Thyroid gland (tissue), 4 donors: ENCODE measurements at regions not wholly inside any gene's neighbourhood (a gene's known extent, or its start where the extent isn't known, plus 50 kb on each side); places are given as distances from the start of the nearest gene placed in this dataset.

Source experiments
- DNase-seq, 2 donors: peaks; one replicate each; pipeline ENCODE4 v3.0.0-alpha.2; 2019
- H3K27ac ChIP-seq, 3 donors: fragments of 200-600 bp; sonication (generic); 1 replicate in 2 of 3; 2 replicates in 1 of 3; pipeline ENCODE4 v1.5.1; 2016 to 2019; ENCODE audit warnings: mild to moderate bottlenecking in 1 of 3, moderate library complexity in 1 of 3
- H3K27me3 ChIP-seq: fragments of 200-600 bp; sonication (generic); one replicate; pipeline ENCODE4 v1.5.1; 2019
- H3K36me3 ChIP-seq, 2 donors: fragments of 200-600 bp; sonication (generic); one replicate each; pipeline ENCODE4 v1.5.1; 2016 to 2019
- H3K4me1 ChIP-seq, 2 donors: fragments of 200-600 bp; sonication (generic); one replicate each; pipeline ENCODE4 v1.5.1; 2017 to 2019
- H3K4me3 ChIP-seq, 3 donors: fragments of 200-600 bp; sonication (generic); replicated peaks in 1 of 3; 1 replicate in 2 of 3; 2 replicates in 1 of 3; pipeline ENCODE4 v1.5.1; 2016; ENCODE audit warnings: mild to moderate bottlenecking in 1 of 3
- H3K9me3 ChIP-seq: fragments of 200-600 bp; sonication (generic); one replicate; pipeline ENCODE4 v1.5.1; 2017
- CTCF ChIP-seq, 6 experiments: fragments of 200-600 bp in 3 of 6; fragments of 450-650 bp in 3 of 6; sonication (generic) in 3 of 6; IDR thresholded peaks; one replicate each; pipeline ENCODE4 v1.5.1; 2016 to 2019; ENCODE audit warnings: antibody characterized with exemption in 6 of 6, mild to moderate bottlenecking in 2 of 6, inconsistent platforms in 1 of 6, moderate library complexity in 1 of 6
- POLR2A ChIP-seq, 2 donors: fragments of 450-650 bp; IDR thresholded peaks; one replicate each; pipeline ENCODE4 v1.6.1; 2017; ENCODE audit warnings: antibody characterized with exemption in 2 of 2, mild to moderate bottlenecking in 2 of 2, moderate library complexity in 1 of 2
- WGBS, 2 donors: methylation state at CpG; one replicate each; pipeline ENCODE4 v1.1.5; 2017; 5-methylcytosine and 5-hydroxymethylcytosine counted together
- intact Hi-C: fragments of 100-400 bp; cut with DNase I; formaldehyde crosslinking; loops from one replicate; pipeline ENCODE4 v1.15.1; 2023

DNA sequence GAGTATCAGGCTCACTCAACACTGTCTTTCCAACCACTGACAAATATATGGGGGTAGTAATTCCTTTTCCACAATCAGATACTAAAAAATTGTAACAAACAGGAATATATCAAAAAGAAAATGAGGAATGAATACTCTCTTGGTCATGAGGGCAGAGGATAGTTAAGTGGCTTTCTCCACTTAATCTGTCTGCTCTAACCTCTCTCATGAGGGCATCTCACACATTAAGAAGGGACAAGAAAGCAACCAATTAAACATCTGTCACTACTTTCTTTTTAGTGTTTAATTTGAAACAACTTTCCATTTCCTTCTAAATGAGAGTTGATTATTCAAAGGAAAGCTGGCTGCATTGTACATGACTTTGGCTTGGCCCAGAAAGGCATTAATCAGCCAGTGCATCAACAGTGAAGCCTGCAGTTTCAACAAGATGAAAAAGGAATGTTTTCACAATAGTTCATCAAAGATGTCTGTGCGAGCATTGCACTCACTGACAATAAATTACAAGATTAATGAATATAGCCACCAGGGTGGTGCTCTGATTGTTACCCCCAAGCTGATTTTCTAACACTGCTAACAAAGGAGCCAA lies 142.0 kb downstream of the SEC23A start:
- no peaks in the 10 kb centered on the region for H3K36me3 ChIP-seq
- no peak overlapping the region for H3K27ac ChIP-seq
- H3K4me1 ChIP-seq, result peaks cover 7 to 15% of the 10 kb centered on the region in 2 donors
- intact Hi-C loops, result no loop called here
- WGBS, 2 donors, result 75% methylated on average over 1 of the region's 1 CpG
- no peak overlapping the region for H3K4me3 ChIP-seq
- TF ChIP-seq CTCF (IDR thresholded peaks at IDR 0.05) (no peak), POLR2A (IDR thresholded peaks at IDR 0.05) (no peak)
- H3K27me3 ChIP-seq, result no peaks in the 10 kb centered on the region
- DNase-seq, result no peak
- H3K9me3 ChIP-seq, result no peaks in the 10 kb centered on the region

DNA sequence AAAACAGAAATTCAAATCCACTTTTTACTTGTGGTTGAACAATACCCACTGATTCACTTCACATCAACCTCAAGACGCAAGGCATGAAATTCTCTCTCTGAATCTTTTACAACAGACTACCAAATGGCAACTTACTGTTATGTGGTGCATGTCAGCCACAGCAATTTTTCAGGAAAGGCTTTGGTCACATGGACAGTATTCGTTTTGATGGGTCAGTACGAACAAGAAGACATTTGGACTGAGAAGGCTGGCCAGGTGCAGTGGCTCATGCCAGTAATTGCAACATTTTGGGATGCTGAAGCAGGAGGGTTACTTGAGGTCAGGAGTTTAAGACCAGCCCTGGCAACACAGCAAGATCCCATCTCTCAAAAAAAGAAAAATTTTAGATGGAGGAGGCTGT lies 144.0 kb downstream of the SEC23A start:
- H3K27me3 ChIP-seq, result no peaks in the 10 kb centered on the region
- peaks cover 3 to 6% of the 10 kb centered on the region in 2 donors for H3K4me1 ChIP-seq
- H3K9me3 ChIP-seq, result no peaks in the 10 kb centered on the region
- intact Hi-C loops, result no loop called here
- 69 to 87% methylated on average over 3 of the region's 3 CpGs for WGBS, 2 donors
- DNase-seq, result no peak
- TF ChIP-seq CTCF (IDR thresholded peaks at IDR 0.05) (no peak), POLR2A (IDR thresholded peaks at IDR 0.05) (no peak)
- no peaks in the 10 kb centered on the region for H3K36me3 ChIP-seq
- H3K4me3 ChIP-seq, result no peak overlapping the region
- no peak overlapping the region for H3K27ac ChIP-seq

DNA sequence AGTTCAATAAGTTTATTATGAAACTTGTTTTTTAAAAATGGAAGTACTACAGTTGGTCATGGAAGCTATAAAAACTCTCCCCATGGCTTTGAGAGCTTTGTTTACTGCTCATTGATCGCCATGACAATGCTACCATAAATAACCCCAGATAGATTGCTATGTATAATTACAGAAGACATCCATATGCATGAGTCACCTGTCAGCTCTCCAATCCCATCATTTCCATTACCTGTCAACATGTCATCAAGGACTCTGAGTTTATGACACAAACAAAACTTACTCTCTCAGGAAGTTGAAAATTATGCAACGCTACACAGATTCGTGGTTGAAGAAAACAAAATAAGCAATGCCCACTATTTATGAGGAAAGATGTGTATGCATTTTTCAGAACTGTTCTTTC lies 144.4 kb downstream of the SEC23A start:
- Histone ChIP-seq H3K4me3 (no peak overlapping the region), H3K27ac (no peak overlapping the region), H3K4me1 (peaks cover 0 to 5% of the 10 kb centered on the region in 2 donors), H3K27me3 (no peaks in the 10 kb centered on the region), H3K36me3 (no peaks in the 10 kb centered on the region), H3K9me3 (no peaks in the 10 kb centered on the region)
- DNase-seq, result no peak
- no peak for TF ChIP-seq CTCF (IDR thresholded peaks at IDR 0.05)
- TF ChIP-seq POLR2A (IDR thresholded peaks at IDR 0.05), result no peak
- intact Hi-C loops, result no loop called here
- WGBS, 2 donors, result 73 to 91% methylated on average over 3 of the region's 3 CpGs

DNA sequence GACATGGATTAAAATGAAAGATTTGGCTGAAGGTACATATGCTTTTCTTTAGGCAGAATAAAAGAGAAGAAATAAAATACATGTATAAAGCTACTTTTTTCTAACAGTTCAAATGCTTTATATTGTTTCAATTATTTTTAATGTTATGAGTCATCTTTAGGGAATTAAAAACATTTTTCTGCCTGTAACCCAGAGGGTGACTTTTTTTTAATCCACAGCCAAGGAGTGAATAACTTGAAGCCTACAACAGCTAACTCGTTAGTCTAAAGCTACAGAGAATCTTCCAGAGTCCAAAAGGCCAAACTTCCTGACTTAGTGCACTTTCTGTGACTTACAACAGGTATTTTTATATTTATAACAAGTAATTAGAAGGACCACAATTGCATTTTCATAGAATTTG lies 151.6 kb downstream of the SEC23A start:
- no peaks in the 10 kb centered on the region for H3K36me3 ChIP-seq
- TF ChIP-seq CTCF (IDR thresholded peaks at IDR 0.05) (no peak), POLR2A (IDR thresholded peaks at IDR 0.05) (no peak)
- H3K4me3 ChIP-seq, result no peak overlapping the region
- no peaks in the 10 kb centered on the region for H3K4me1 ChIP-seq
- 64 to 66% methylated on average over 1 of the region's 1 CpG for WGBS, 2 donors
- no peaks in the 10 kb centered on the region for H3K27me3 ChIP-seq
- intact Hi-C loops, result no loop called here
- no peak overlapping the region for H3K27ac ChIP-seq
- H3K9me3 ChIP-seq, result no peaks in the 10 kb centered on the region
- no peak for DNase-seq

DNA sequence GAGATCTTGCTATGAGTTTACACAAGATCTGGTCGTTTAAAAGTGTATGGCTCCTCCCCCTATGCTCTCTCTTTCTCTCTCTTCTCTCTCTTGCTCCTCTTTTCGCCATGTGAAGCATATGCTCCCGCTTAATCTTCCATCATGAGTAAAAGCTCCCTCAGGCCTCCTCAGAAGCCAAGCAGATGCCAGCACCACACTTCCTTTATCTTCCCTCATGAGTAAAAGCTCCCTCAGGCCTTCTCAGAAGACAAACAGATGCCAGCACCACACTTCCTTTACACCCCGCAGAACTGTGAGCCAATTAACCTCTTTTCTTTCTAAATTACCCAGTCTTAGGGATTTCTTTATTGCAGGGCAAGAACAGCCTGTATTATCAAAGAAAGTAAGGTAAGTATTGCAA lies 152.4 kb downstream of the SEC23A start:
- Histone ChIP-seq H3K36me3 (no peaks in the 10 kb centered on the region), H3K4me1 (no peaks in the 10 kb centered on the region), H3K4me3 (no peak overlapping the region), H3K27me3 (no peaks in the 10 kb centered on the region), H3K27ac (no peak overlapping the region), H3K9me3 (no peaks in the 10 kb centered on the region)
- DNase-seq, result no peak
- intact Hi-C loops, result no loop called here
- TF ChIP-seq POLR2A (IDR thresholded peaks at IDR 0.05) (no peak), CTCF (IDR thresholded peaks at IDR 0.05) (no peak)
- WGBS, 2 donors, result 72 to 81% methylated on average over 4 of the region's 4 CpGs
